ENCODE measurements at regions not wholly inside any gene's neighbourhood (a gene's known extent, or its start where the extent isn't known, plus 50 kb on each side); places are given as distances from the start of the nearest gene placed in this dataset.

DNA sequence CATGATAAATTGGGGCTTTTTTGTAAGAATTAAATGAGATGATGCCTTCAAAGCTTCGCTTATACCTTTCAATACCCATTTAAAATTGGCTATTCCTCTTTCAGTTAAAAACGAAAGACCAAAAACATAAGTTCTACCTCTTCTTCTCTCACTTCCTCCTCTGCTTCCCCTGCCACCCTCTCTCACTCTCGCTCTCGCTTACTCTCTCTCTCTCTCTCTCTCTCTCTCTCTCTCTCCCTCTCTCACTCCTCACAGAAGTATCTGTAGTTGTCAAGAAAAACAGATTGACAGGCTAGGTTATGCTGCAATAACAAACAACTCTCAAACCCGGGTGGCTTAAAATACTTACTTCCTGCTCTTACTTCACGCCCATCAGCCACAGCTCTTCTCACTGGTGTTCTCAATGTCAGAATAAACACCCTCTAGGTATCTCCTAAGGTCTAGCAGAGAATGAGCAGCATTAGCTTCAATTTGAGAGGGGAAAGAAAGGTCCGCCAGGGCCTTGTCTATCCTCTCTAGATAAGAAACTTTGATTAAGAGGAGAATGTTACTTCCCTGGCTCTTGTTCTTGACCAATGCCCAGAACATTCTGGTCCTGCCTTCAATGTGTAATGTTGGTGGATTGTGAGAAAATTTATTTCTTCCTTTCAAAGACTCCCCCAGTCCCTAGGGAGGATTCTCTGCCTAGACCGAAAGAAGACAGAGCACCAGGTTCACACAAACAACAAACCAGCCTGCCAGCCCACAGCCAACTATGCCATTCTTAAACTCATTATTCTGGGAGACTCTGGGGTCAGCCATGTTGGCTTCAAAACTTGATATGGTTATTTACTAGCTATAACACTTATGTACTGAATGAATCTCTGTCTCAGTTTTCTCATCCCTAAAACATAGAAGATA is 1028.7 kb downstream of the XPNPEP1 start:
- H3K9ac ChIP-seq (ENCODE audit: insufficient read depth, low read length) = no peak overlapping the region
- no peak for DNase-seq (ENCODE audit: low read depth in 2 of 2)
- TF ChIP-seq, protein P1, sequence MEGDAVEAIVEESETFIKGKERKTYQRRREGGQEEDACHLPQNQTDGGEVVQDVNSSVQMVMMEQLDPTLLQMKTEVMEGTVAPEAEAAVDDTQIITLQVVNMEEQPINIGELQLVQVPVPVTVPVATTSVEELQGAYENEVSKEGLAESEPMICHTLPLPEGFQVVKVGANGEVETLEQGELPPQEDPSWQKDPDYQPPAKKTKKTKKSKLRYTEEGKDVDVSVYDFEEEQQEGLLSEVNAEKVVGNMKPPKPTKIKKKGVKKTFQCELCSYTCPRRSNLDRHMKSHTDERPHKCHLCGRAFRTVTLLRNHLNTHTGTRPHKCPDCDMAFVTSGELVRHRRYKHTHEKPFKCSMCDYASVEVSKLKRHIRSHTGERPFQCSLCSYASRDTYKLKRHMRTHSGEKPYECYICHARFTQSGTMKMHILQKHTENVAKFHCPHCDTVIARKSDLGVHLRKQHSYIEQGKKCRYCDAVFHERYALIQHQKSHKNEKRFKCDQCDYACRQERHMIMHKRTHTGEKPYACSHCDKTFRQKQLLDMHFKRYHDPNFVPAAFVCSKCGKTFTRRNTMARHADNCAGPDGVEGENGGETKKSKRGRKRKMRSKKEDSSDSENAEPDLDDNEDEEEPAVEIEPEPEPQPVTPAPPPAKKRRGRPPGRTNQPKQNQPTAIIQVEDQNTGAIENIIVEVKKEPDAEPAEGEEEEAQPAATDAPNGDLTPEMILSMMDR (conservative IDR thresholded peaks at IDR 0.05 in 1 of 2, IDR thresholded peaks at IDR 0.05 in 1 of 2; ENCODE audit: low read depth in 1 of 2, low read length in 2 of 2) = no peak
- no peak for TF ChIP-seq EZH2 (IDR thresholded peaks at IDR 0.05; ENCODE audit: low read length, missing control alignments)

GRCh38 chr10:108877095-108877561 is 1046.2 kb downstream of the XPNPEP1 start:
- TF ChIP-seq EZH2 (IDR thresholded peaks at IDR 0.05; ENCODE audit: low read length, missing control alignments) = no peak
- TF ChIP-seq, protein P1 (conservative IDR thresholded peaks at IDR 0.05 in 1 of 2, IDR thresholded peaks at IDR 0.05 in 1 of 2; ENCODE audit: low read depth in 1 of 2, low read length in 2 of 2) = no peak
- no peak overlapping the region for H3K27ac ChIP-seq (ENCODE audit: insufficient read depth, low read length)
- H3K9me3 ChIP-seq (ENCODE audit: control insufficient read depth, insufficient read depth, low read depth, low read length) = no peaks in the 10 kb centered on the region
- no peak overlapping the region for H3K4me2 ChIP-seq (ENCODE audit: extremely low read depth, insufficient read depth, low read length)
- no peaks in the 10 kb centered on the region for H3K36me3 ChIP-seq (ENCODE audit: control insufficient read depth, insufficient read depth, low read length)
- no peaks in the 10 kb centered on the region for H4K20me1 ChIP-seq (ENCODE audit: control insufficient read depth, extremely low read depth, insufficient read depth, low read length)
- no peaks in the 10 kb centered on the region for H3K4me1 ChIP-seq (ENCODE audit: control insufficient read depth, extremely low read depth, insufficient read depth, low read length)
- H3K4me3 ChIP-seq (replicated peaks in 1 of 4; ENCODE audit: control extremely low read depth in 1 of 4, insufficient read depth in 1 of 4, low read depth in 3 of 4, low read length in 4 of 4) = no peak overlapping the region
- peak in 1 of 2 donors; percentile 59 for DNase-seq (ENCODE audit: low read depth in 2 of 2)
- no peak overlapping the region for H3K9ac ChIP-seq (ENCODE audit: insufficient read depth, low read length)
- H3K27me3 ChIP-seq (ENCODE audit: control insufficient read depth, insufficient read depth, low read length) = no peaks in the 10 kb centered on the region
- H3K79me2 ChIP-seq (ENCODE audit: control insufficient read depth, insufficient read depth, low read length) = no peaks in the 10 kb centered on the region
- no peak overlapping the region for H2AFZ ChIP-seq (ENCODE audit: low read length)

More for the DNA sequence above, 1028.7 kb downstream of the XPNPEP1 start:
- no peaks in the 10 kb centered on the region for H3K9me3 ChIP-seq (ENCODE audit: control insufficient read depth, insufficient read depth, low read depth, low read length)
- H4K20me1 ChIP-seq (ENCODE audit: control insufficient read depth, extremely low read depth, insufficient read depth, low read length) = no peaks in the 10 kb centered on the region
- no peak overlapping the region for H3K27ac ChIP-seq (ENCODE audit: insufficient read depth, low read length)
- no peaks in the 10 kb centered on the region for H3K27me3 ChIP-seq (ENCODE audit: control insufficient read depth, insufficient read depth, low read length)
- H3K4me3 ChIP-seq (replicated peaks in 1 of 4; ENCODE audit: control extremely low read depth in 1 of 4, insufficient read depth in 1 of 4, low read depth in 3 of 4, low read length in 4 of 4) = no peak overlapping the region
- no peaks in the 10 kb centered on the region for H3K36me3 ChIP-seq (ENCODE audit: control insufficient read depth, insufficient read depth, low read length)
- H2AFZ ChIP-seq (ENCODE audit: low read length) = no peak overlapping the region
- no peak overlapping the region for H3K4me2 ChIP-seq (ENCODE audit: extremely low read depth, insufficient read depth, low read length)
- no peaks in the 10 kb centered on the region for H3K4me1 ChIP-seq (ENCODE audit: control insufficient read depth, extremely low read depth, insufficient read depth, low read length)
- H3K79me2 ChIP-seq (ENCODE audit: control insufficient read depth, insufficient read depth, low read length) = no peaks in the 10 kb centered on the region

- no peak for DNase-seq (ENCODE audit: low read depth in 2 of 2)
- Histone ChIP-seq H3K36me3 (ENCODE audit: control insufficient read depth, insufficient read depth, low read length) (no peaks in the 10 kb centered on the region), H3K4me1 (ENCODE audit: control insufficient read depth, extremely low read depth, insufficient read depth, low read length) (no peaks in the 10 kb centered on the region), H4K20me1 (ENCODE audit: control insufficient read depth, extremely low read depth, insufficient read depth, low read length) (no peaks in the 10 kb centered on the region), H3K4me3 (replicated peaks in 1 of 4; ENCODE audit: control extremely low read depth in 1 of 4, insufficient read depth in 1 of 4, low read depth in 3 of 4, low read length in 4 of 4) (no peak overlapping the region), H3K9ac (ENCODE audit: insufficient read depth, low read length) (no peak overlapping the region), H3K79me2 (ENCODE audit: control insufficient read depth, insufficient read depth, low read length) (no peaks in the 10 kb centered on the region), H3K27me3 (ENCODE audit: control insufficient read depth, insufficient read depth, low read length) (no peaks in the 10 kb centered on the region), H3K9me3 (ENCODE audit: control insufficient read depth, insufficient read depth, low read depth, low read length) (no peaks in the 10 kb centered on the region), H3K4me2 (ENCODE audit: extremely low read depth, insufficient read depth, low read length) (no peak overlapping the region), H3K27ac (ENCODE audit: insufficient read depth, low read length) (no peak overlapping the region), H2AFZ (ENCODE audit: low read length) (no peak overlapping the region)
- TF ChIP-seq EZH2 (IDR thresholded peaks at IDR 0.05; ENCODE audit: low read length, missing control alignments) = no peak
- TF ChIP-seq, protein P1 (conservative IDR thresholded peaks at IDR 0.05 in 1 of 2, IDR thresholded peaks at IDR 0.05 in 1 of 2; ENCODE audit: low read depth in 1 of 2, low read length in 2 of 2) = no peak
Measured at GRCh38 chr10:108872854-108873253, 1050.5 kb downstream of the XPNPEP1 start.

Measured in fibroblast of lung (primary cell).